GM19099 (cell line): ENCODE measurements at regions not wholly inside any gene's neighbourhood (a gene's known extent, or its start where the extent isn't known, plus 50 kb on each side); places are given as distances from the start of the nearest gene placed in this dataset.

Experiments
- POLR2A ChIP-seq: IDR thresholded peaks from 3 replicates; pipeline ENCODE4 v1.6.1; 2011; ENCODE audit warnings: low read depth; ENCODE audit not compliant: insufficient read length; ENCODE audit errors: extremely low read depth

GRCh38 chr11:8785457-8785856, 102.9 kb downstream of the RPL27A start:
- TF ChIP-seq POLR2A = no peak

- no peak for TF ChIP-seq POLR2A
Measured at GRCh38 chr11:8785998-8786397, 103.4 kb downstream of the RPL27A start.

- no peak for TF ChIP-seq POLR2A
Measured at GRCh38 chr11:8786933-8787332, 104.3 kb downstream of the RPL27A start.

- no peak for TF ChIP-seq POLR2A
Measured at GRCh38 chr11:8787372-8787771, 104.8 kb downstream of the RPL27A start.

GRCh38 chr11:8788616-8789015, 106.0 kb downstream of the RPL27A start:
- TF ChIP-seq POLR2A = no peak

- TF ChIP-seq POLR2A = no peak
Measured at GRCh38 chr11:8789864-8790263, 107.3 kb downstream of the RPL27A start.

- no peak for TF ChIP-seq POLR2A
Measured at GRCh38 chr11:8790968-8791367, 108.4 kb downstream of the RPL27A start.

GRCh38 chr11:8792710-8793109, 110.1 kb downstream of the RPL27A start:
- no peak for TF ChIP-seq POLR2A

- no peak for TF ChIP-seq POLR2A
Measured at GRCh38 chr11:8793114-8793777, 110.7 kb downstream of the RPL27A start.

- TF ChIP-seq POLR2A = no peak
Measured at GRCh38 chr11:8794126-8794525, 111.5 kb downstream of the RPL27A start.

GRCh38 chr11:8794677-8795103, 112.1 kb downstream of the RPL27A start:
- no peak for TF ChIP-seq POLR2A

GRCh38 chr11:8796941-8797340, 114.0 kb upstream of the AKIP1 start:
- no peak for TF ChIP-seq POLR2A

GRCh38 chr11:8799273-8799672, 111.7 kb upstream of the AKIP1 start:
- no peak for TF ChIP-seq POLR2A

GRCh38 chr11:8800520-8801110, 110.4 kb upstream of the AKIP1 start:
- no peak for TF ChIP-seq POLR2A

- TF ChIP-seq POLR2A = no peak
Measured at GRCh38 chr11:8801121-8801520, 109.9 kb upstream of the AKIP1 start.

GRCh38 chr11:8802251-8802650, 108.7 kb upstream of the AKIP1 start:
- TF ChIP-seq POLR2A = no peak

GRCh38 chr11:8803973-8804372, 107.0 kb upstream of the AKIP1 start:
- no peak for TF ChIP-seq POLR2A

- no peak for TF ChIP-seq POLR2A
Measured at GRCh38 chr11:8805296-8805695, 105.7 kb upstream of the AKIP1 start.

GRCh38 chr11:8806974-8807373, 104.0 kb upstream of the AKIP1 start:
- no peak for TF ChIP-seq POLR2A
